Testis (tissue), 2 donors: ENCODE measurements at regions not wholly inside any gene's neighbourhood (a gene's known extent, or its start where the extent isn't known, plus 50 kb on each side); places are given as distances from the start of the nearest gene placed in this dataset.

Experiments
- DNase-seq: peaks from one replicate; pipeline ENCODE4 v3.0.0-alpha.2; 2019
- H3K27ac ChIP-seq, 2 donors: fragments of 200-600 bp; sonication (generic); one replicate each; pipeline ENCODE4 v1.5.1; 2019
- H3K27me3 ChIP-seq: fragments of 200-600 bp; sonication (generic); one replicate; pipeline ENCODE4 v1.5.1; 2019
- H3K36me3 ChIP-seq: fragments of 200-600 bp; sonication (generic); one replicate; pipeline ENCODE4 v1.5.1; 2017; ENCODE audit warnings: low read depth; ENCODE audit errors: missing control alignments
- H3K4me1 ChIP-seq: fragments of 200-600 bp; sonication (generic); one replicate; pipeline ENCODE4 v1.5.1; 2019
- H3K4me3 ChIP-seq, 2 donors: fragments of 200-600 bp; sonication (generic); one replicate each; pipeline ENCODE4 v1.5.1; 2017 to 2019
- H3K9me3 ChIP-seq: fragments of 200-600 bp; sonication (generic); one replicate; pipeline ENCODE4 v1.5.1; 2017
- CTCF ChIP-seq, 3 experiments: fragments of 450-650 bp in 2 of 3; fragments of 200-600 bp in 1 of 3; sonication (generic) in 1 of 3; IDR thresholded peaks; one replicate each; pipeline ENCODE4 v1.5.1; 2016 to 2019; ENCODE audit warnings: antibody characterized with exemption in 3 of 3, mild to moderate bottlenecking in 2 of 3, moderate library complexity in 1 of 3
- POLR2A ChIP-seq: fragments of 450-650 bp; IDR thresholded peaks from one replicate; pipeline ENCODE4 v1.6.1; 2017; ENCODE audit warnings: antibody characterized with exemption, mild to moderate bottlenecking, moderate library complexity
- WGBS, 2 donors: methylation state at CpG; one replicate each; pipeline ENCODE4 v1.1.5; 2018; 5-methylcytosine and 5-hydroxymethylcytosine counted together
- intact Hi-C: fragments of 100-400 bp; cut with DNase I; formaldehyde crosslinking; loops from one replicate; pipeline ENCODE4 v1.15.1; 2023; ENCODE audit warnings: low total_unique reads

GRCh38 chr20:39563349-39563748, 601.2 kb downstream of the DHX35 start:
- intact Hi-C loops: no loop called here
- Histone ChIP-seq H3K4me1 (no peaks in the 10 kb centered on the region), H3K4me3 (no peak overlapping the region), H3K36me3 (no peaks in the 10 kb centered on the region), H3K27ac (no peak overlapping the region), H3K27me3 (no peaks in the 10 kb centered on the region), H3K9me3 (no peaks in the 10 kb centered on the region)
- TF ChIP-seq CTCF (IDR thresholded peaks at IDR 0.05): no peak
- no peak for DNase-seq
- 81 to 86% methylated on average over 4 of the region's 4 CpGs for WGBS, 2 donors

- 88 to 91% methylated on average over 3 of the region's 3 CpGs for WGBS, 2 donors
- H3K9me3 ChIP-seq: no peaks in the 10 kb centered on the region
- no peak overlapping the region for H3K27ac ChIP-seq
- intact Hi-C loops: no loop called here
- TF ChIP-seq POLR2A: no peak
- TF ChIP-seq CTCF (IDR thresholded peaks at IDR 0.05): no peak
- no peak for DNase-seq
- H3K36me3 ChIP-seq: no peaks in the 10 kb centered on the region
- H3K4me3 ChIP-seq: no peak overlapping the region
- H3K27me3 ChIP-seq: no peaks in the 10 kb centered on the region
- no peaks in the 10 kb centered on the region for H3K4me1 ChIP-seq
Observed at GRCh38 chr20:39554341-39554740, 592.2 kb downstream of the DHX35 start.

GRCh38 chr20:39553120-39553519, 591.0 kb downstream of the DHX35 start:
- no peak overlapping the region for H3K27ac ChIP-seq
- no peaks in the 10 kb centered on the region for H3K4me1 ChIP-seq
- no peaks in the 10 kb centered on the region for H3K9me3 ChIP-seq
- no peak for DNase-seq
- H3K27me3 ChIP-seq: no peaks in the 10 kb centered on the region
- intact Hi-C loops: no loop called here
- H3K36me3 ChIP-seq: no peaks in the 10 kb centered on the region
- WGBS, 2 donors: 91 to 96% methylated on average over 2 of the region's 2 CpGs
- TF ChIP-seq POLR2A (no peak), CTCF (IDR thresholded peaks at IDR 0.05) (no peak)
- H3K4me3 ChIP-seq: no peak overlapping the region

- no peak overlapping the region for H3K4me3 ChIP-seq
- DNase-seq: no peak
- H3K27ac ChIP-seq: no peak overlapping the region
- WGBS, 2 donors: 76 to 79% methylated on average over 9 of the region's 9 CpGs
- TF ChIP-seq POLR2A (no peak), CTCF (IDR thresholded peaks at IDR 0.05) (no peak)
- intact Hi-C loops: no loop called here
- no peaks in the 10 kb centered on the region for H3K4me1 ChIP-seq
- no peaks in the 10 kb centered on the region for H3K9me3 ChIP-seq
- H3K27me3 ChIP-seq: no peaks in the 10 kb centered on the region
- no peaks in the 10 kb centered on the region for H3K36me3 ChIP-seq
Observed at GRCh38 chr20:39549733-39550132, 587.6 kb downstream of the DHX35 start.

- TF ChIP-seq CTCF (IDR thresholded peaks at IDR 0.05) (no peak), POLR2A (no peak)
- intact Hi-C loops: no loop called here
- Histone ChIP-seq H3K36me3 (no peaks in the 10 kb centered on the region), H3K27ac (no peak overlapping the region), H3K27me3 (no peaks in the 10 kb centered on the region), H3K4me1 (no peaks in the 10 kb centered on the region), H3K4me3 (no peak overlapping the region), H3K9me3 (no peaks in the 10 kb centered on the region)
- no peak for DNase-seq
- 64 to 65% methylated on average over 6 of the region's 6 CpGs for WGBS, 2 donors
Observed at GRCh38 chr20:39547546-39548408, 585.6 kb downstream of the DHX35 start.
